ENCODE measurements at regions not wholly inside any gene's neighbourhood (a gene's known extent, or its start where the extent isn't known, plus 50 kb on each side); places are given as distances from the start of the nearest gene placed in this dataset.

DNA sequence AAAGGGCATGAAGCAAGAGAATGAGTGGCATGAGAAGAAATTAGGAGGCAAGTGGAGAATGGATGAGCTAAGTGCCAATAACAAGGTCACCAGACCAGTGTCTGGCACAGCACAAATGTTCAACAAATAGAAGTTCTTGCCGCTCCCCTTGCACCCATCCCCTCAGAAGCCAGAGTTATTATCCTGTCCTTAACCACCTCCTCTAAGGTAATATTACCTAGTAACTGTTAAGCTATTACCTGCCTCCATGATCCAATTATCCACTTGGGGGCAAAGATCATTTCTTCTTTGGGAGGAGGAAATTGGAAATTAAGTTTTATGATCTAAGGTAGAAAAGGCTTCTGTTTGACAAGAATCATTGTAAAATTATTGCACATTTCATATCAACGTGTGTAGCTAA is 133.8 kb downstream of the FOXA2 start:
- TF ChIP-seq BCL3 (CRISPR knock-in tag; IDR thresholded peaks at IDR 0.05) = no peak
- TF ChIP-seq FOSL2 (CRISPR knock-in tag; IDR thresholded peaks at IDR 0.05) = no peak
- no peak for TF ChIP-seq SRSF4 (IDR thresholded peaks at IDR 0.05; ENCODE audit: low read depth, low read length, poor library complexity, severe bottlenecking)
- TF ChIP-seq, protein P1, sequence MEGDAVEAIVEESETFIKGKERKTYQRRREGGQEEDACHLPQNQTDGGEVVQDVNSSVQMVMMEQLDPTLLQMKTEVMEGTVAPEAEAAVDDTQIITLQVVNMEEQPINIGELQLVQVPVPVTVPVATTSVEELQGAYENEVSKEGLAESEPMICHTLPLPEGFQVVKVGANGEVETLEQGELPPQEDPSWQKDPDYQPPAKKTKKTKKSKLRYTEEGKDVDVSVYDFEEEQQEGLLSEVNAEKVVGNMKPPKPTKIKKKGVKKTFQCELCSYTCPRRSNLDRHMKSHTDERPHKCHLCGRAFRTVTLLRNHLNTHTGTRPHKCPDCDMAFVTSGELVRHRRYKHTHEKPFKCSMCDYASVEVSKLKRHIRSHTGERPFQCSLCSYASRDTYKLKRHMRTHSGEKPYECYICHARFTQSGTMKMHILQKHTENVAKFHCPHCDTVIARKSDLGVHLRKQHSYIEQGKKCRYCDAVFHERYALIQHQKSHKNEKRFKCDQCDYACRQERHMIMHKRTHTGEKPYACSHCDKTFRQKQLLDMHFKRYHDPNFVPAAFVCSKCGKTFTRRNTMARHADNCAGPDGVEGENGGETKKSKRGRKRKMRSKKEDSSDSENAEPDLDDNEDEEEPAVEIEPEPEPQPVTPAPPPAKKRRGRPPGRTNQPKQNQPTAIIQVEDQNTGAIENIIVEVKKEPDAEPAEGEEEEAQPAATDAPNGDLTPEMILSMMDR (CRISPR knock-in tag; IDR thresholded peaks at IDR 0.05) = no peak
- TF ChIP-seq CBX1 (IDR thresholded peaks at IDR 0.05; ENCODE audit: low read depth) = no peak

Measured in HepG2 (cell line).